HCT116 (cell line): ENCODE measurements at regions not wholly inside any gene's neighbourhood (a gene's known extent, or its start where the extent isn't known, plus 50 kb on each side); places are given as distances from the start of the nearest gene placed in this dataset.

Source experiments
- ATAC-seq: fragments of 200-7000 bp; cut with Tn5 transposase; 2 replicates; pipeline ENCODE4 v1.9.1; 2020; ENCODE audit warnings: mild to moderate bottlenecking, moderate library complexity
- BruUV-seq: library from RNA; stranded (reverse); fragments of 400-500 nt; replicated peaks from 2 replicates; lab custom pipeline; 2021; lab: Mats Ljungman, UMichigan
- CTCF ChIA-PET: fragments of 300-600 bp; sonication (Branson Sonifier 250); formaldehyde crosslinking; loops from one replicate; lab custom pipeline; 2021; ENCODE audit warnings: antibody characterized with exemption; lab: Charles Lee
- POLR2A ChIA-PET: fragments of 300-600, 350-600 bp; sonication (Branson Sonifier 250); formaldehyde crosslinking; loops from one replicate; lab custom pipeline; 2021; ENCODE audit warnings: antibody characterized with exemption; lab: Charles Lee
- RAD21 ChIA-PET, 2 experiments: fragments of 300-600 bp; sonication (Branson Sonifier 250); formaldehyde crosslinking; loops; one replicate each; lab custom pipeline; 2023; ENCODE audit warnings: low total read pairs in 2 of 2; ENCODE audit not compliant: uncharacterized antibody in 2 of 2, unreplicated experiment in 2 of 2, low non-redundant PET in 1 of 2; lab: Charles Lee
- DNase-seq: peaks from one replicate; pipeline ENCODE4 v3.0.0-alpha.2; 2010; ENCODE audit warnings: low read depth, low spot score
- H2AFZ ChIP-seq: fragments of 200-600 bp; shearing (Covaris generic), sonication (generic); 2 replicates; pipeline ENCODE4 v1.6.1; 2017; ENCODE audit warnings: low read depth, mixed run types, mixed read lengths, antibody characterized with exemption, low read length; ENCODE audit not compliant: poor library complexity, severe bottlenecking
- H3K27ac ChIP-seq: 2 replicates; pipeline ENCODE4 v1.5.1; 2012; ENCODE audit warnings: low read depth, low read length
- H3K27me3 ChIP-seq: fragments of 200-600 bp; sonication (generic); 2 replicates; pipeline ENCODE4 v1.6.1; 2016; ENCODE audit warnings: mixed run types, low read length, mixed read lengths; ENCODE audit not compliant: insufficient read depth
- H3K36me3 ChIP-seq, 2 experiments: fragments of 200-500 bp in 1 of 2; fragments of 200-600 bp in 1 of 2; sonication (Bioruptor generic) in 1 of 2; sonication (generic) in 1 of 2; 2 replicates each; pipeline versions ENCODE4 v1.5.1 to v1.6.1; 2014 to 2016; ENCODE audit warnings: low read length in 2 of 2, inconsistent platforms in 1 of 2, mixed read lengths in 1 of 2, mixed run types in 1 of 2; ENCODE audit not compliant: insufficient read depth in 2 of 2, control insufficient read depth in 1 of 2
- H3K4me1 ChIP-seq, 2 experiments: fragments of 200-600 bp in 1 of 2; sonication (generic) in 1 of 2; 2 replicates each; pipeline versions ENCODE4 v1.5.1 to v1.6.1; 2012 to 2017; ENCODE audit warnings: low read length in 2 of 2, inconsistent platforms in 1 of 2, mild to moderate bottlenecking in 1 of 2, mixed read lengths in 1 of 2, mixed run types in 1 of 2, moderate library complexity in 1 of 2; ENCODE audit not compliant: insufficient read depth in 2 of 2, control insufficient read depth in 1 of 2
- H3K4me2 ChIP-seq: fragments of 200-600 bp; sonication (generic); 2 replicates; pipeline ENCODE4 v1.6.1; 2017; ENCODE audit warnings: mixed run types, low read length, mixed read lengths
- H3K4me3 ChIP-seq, 2 experiments: fragments of 200-600 bp in 1 of 2; sonication (generic) in 1 of 2; replicated peaks in 1 of 2; 2 replicates each; pipeline ENCODE4 v1.5.1; 2011 to 2016; ENCODE audit warnings: low read length in 2 of 2, control low read depth in 1 of 2, low read depth in 1 of 2, mild to moderate bottlenecking in 1 of 2, mixed read lengths in 1 of 2, mixed run types in 1 of 2
- H3K79me2 ChIP-seq: fragments of 200-600 bp; sonication (generic); 2 replicates; pipeline ENCODE4 v1.6.1; 2017; ENCODE audit warnings: mild to moderate bottlenecking, mixed run types, low read length, moderate library complexity, mixed read lengths; ENCODE audit not compliant: insufficient read depth
- H3K9ac ChIP-seq: fragments of 200-600 bp; sonication (generic); 2 replicates; pipeline ENCODE4 v1.6.1; 2016; ENCODE audit warnings: low read length, mixed read lengths
- H3K9me2 ChIP-seq: fragments of 200-600 bp; sonication (generic), shearing (Covaris generic); 2 replicates; pipeline ENCODE4 v1.6.1; 2017; ENCODE audit warnings: mixed run types, mild to moderate bottlenecking, moderate library complexity; ENCODE audit not compliant: insufficient read depth
- H3K9me3 ChIP-seq, 2 experiments: fragments of 200-500 bp in 1 of 2; fragments of 200-600 bp in 1 of 2; sonication (Bioruptor generic) in 1 of 2; sonication (generic) in 1 of 2; 2 replicates each; pipeline ENCODE4 v1.6.1; 2014 to 2017; ENCODE audit warnings: low read length in 2 of 2, mixed read lengths in 2 of 2, inconsistent platforms in 1 of 2, low read depth in 1 of 2, mild to moderate bottlenecking in 1 of 2, mixed run types in 1 of 2, moderate library complexity in 1 of 2; ENCODE audit not compliant: control insufficient read depth in 1 of 2, insufficient read depth in 1 of 2
- H4K20me1 ChIP-seq: fragments of 200-600 bp; sonication (generic), shearing (Covaris generic); 2 replicates; pipeline ENCODE4 v1.6.1; 2017; ENCODE audit warnings: mixed run types, mild to moderate bottlenecking, moderate library complexity; ENCODE audit not compliant: insufficient read depth
- CBX3 ChIP-seq: IDR thresholded peaks from 2 replicates; pipeline ENCODE4 v1.6.1; 2012; ENCODE audit warnings: low read depth
- CEBPB ChIP-seq: IDR thresholded peaks from 2 replicates; pipeline ENCODE4 v1.6.1; 2012; ENCODE audit warnings: low read depth
- ELF1 ChIP-seq: IDR thresholded peaks from 2 replicates; pipeline ENCODE4 v1.6.1; 2012; ENCODE audit warnings: low read depth, borderline replicate concordance
- EZH2 ChIP-seq: fragments of 200-600 bp; sonication (generic); IDR thresholded peaks from 2 replicates; pipeline ENCODE4 v1.6.1; 2017; ENCODE audit warnings: antibody characterized with exemption, mixed run types
- JUND ChIP-seq: IDR thresholded peaks from 2 replicates; pipeline ENCODE4 v1.6.1; 2012
- POLR2A ChIP-seq: IDR thresholded peaks from 2 replicates; pipeline ENCODE4 v1.7.0; 2011; ENCODE audit warnings: borderline replicate concordance; ENCODE audit not compliant: insufficient read depth, insufficient read length; ENCODE audit errors: extremely low read depth
- RAD21 ChIP-seq: IDR thresholded peaks from 2 replicates; pipeline ENCODE4 v1.6.1; 2012; ENCODE audit warnings: low read depth, mild to moderate bottlenecking
- SIN3A ChIP-seq: IDR thresholded peaks from 2 replicates; pipeline ENCODE4 v1.6.1; 2012; ENCODE audit warnings: low read depth
- SP1 ChIP-seq: IDR thresholded peaks from 2 replicates; pipeline ENCODE4 v1.6.1; 2012; ENCODE audit warnings: low read depth
- TCF7L2 ChIP-seq: IDR thresholded peaks from 2 replicates; pipeline ENCODE4 v1.7.0; 2011; ENCODE audit warnings: borderline replicate concordance, inconsistent platforms; ENCODE audit not compliant: insufficient read depth, insufficient read length; ENCODE audit errors: extremely low read depth
- intact Hi-C: fragments of 100-400 bp; cut with micrococcal nuclease; formaldehyde crosslinking; loops from 2 replicates; pipeline ENCODE4 v1.10.0; 2022
- TF ChIP-seq, protein P1 (sequence below): IDR thresholded peaks from 2 replicates; pipeline ENCODE4 v1.6.1; 2012
- TF ChIP-seq, protein P2 (sequence below), 3 experiments: fragments of 200-600 bp in 1 of 3; sonication (generic) in 1 of 3; IDR thresholded peaks in 2 of 3; conservative IDR thresholded peaks in 1 of 3; 2 replicates each; pipeline ENCODE4 v1.5.1; 2012 to 2017; ENCODE audit warnings: low read depth in 2 of 3, low read length in 2 of 3, antibody characterized with exemption in 1 of 3, borderline replicate concordance in 1 of 3, control low read depth in 1 of 3, mild to moderate bottlenecking in 1 of 3, mixed read lengths in 1 of 3, mixed run types in 1 of 3, moderate library complexity in 1 of 3; ENCODE audit not compliant: insufficient read depth in 1 of 3
- TF ChIP-seq, protein P3 (sequence below): IDR thresholded peaks from 2 replicates; pipeline ENCODE4 v1.6.1; 2012

DNA sequence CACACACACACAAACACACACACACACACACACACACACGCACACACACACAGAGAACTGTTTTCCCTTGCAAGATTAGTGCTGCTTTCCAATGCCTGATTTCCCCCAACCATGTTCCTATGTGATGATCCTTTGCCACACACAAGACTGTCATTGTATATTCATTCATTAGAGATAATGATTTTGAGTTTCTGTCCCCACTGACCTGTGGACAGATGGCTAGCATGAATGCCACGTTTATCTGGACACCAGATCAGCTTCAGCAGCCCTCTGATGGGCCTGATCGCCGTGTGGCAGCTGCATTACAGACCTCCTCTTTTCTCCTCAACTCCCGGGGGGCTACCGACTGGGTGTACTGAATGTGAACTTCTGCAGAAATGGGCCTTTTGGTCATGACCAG, 353.0 kb downstream of the MYCN start:
- DNase-seq (no peak), ATAC-seq (no peak)
- ChIA-PET RAD21 (no interaction called here), CTCF (no interaction called here), POLR2A (no interaction called here)
- Histone ChIP-seq H3K4me1 (no peaks in the 10 kb centered on the region), H4K20me1 (no peaks in the 10 kb centered on the region), H3K27me3 (0 out of 2 replicates have a peak, but pooled peaks cover 5% of the 10 kb centered on the region), H3K27ac (no peak overlapping the region), H3K4me3 (no peak overlapping the region), H3K4me2 (no peak overlapping the region), H3K9me3 (no peaks in the 10 kb centered on the region), H2AFZ (no peak overlapping the region), H3K36me3 (no peaks in the 10 kb centered on the region), H3K9me2 (no peaks in the 10 kb centered on the region), H3K79me2 (no peaks in the 10 kb centered on the region), H3K9ac (no peak overlapping the region)
- TF ChIP-seq, protein P1, sequence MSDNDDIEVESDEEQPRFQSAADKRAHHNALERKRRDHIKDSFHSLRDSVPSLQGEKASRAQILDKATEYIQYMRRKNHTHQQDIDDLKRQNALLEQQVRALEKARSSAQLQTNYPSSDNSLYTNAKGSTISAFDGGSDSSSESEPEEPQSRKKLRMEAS, result no peak
- TF ChIP-seq RAD21 (no peak), SP1 (no peak), SIN3A (no peak), ELF1 (no peak), JUND (no peak), EZH2 (no peak)
- BruUV-seq, result no TSS peak
- intact Hi-C loops, result no loop called here

DNA sequence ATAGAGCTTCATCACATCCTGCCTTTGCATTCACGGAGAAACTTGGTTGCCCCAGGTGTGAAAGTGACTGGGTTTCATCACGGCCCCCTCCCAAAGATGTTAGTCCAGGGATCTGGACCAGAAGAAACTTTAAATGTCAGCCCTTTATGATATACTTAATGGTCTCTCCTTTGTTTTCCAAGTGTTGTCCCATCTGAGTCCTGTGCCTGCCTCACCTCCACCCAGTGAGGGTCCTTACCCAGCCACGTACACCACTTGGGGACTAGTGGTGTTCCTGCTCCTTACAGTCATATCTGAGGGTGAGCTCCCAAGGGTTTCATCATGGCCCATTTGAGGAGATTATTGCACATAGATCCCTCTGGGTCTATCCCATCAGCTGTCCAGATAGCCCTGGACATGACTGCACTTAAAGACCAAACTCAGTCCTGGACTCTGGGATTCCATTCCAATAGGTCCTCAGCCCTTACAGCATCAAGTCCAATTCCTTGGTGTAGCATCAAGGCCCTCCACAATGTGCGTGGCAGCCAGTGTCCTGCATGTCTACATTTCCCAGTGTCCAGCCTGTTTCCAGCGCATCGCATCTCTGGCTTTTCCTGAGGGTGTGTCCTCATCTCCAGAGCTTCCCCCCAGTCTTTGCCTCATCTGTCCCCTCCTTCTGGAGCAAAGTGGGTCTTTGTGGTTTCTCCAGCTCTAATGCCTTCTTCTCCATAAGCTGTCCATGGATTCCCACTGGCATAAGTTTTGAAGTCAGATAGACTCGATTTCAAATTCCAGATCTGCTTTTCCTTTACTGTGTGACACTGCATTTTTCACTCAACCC, 351.6 kb downstream of the MYCN start:
- no peaks in the 10 kb centered on the region for H3K9me3 ChIP-seq
- no peak for TF ChIP-seq TCF7L2
- no peak for TF ChIP-seq CEBPB
- TF ChIP-seq, protein P2, sequence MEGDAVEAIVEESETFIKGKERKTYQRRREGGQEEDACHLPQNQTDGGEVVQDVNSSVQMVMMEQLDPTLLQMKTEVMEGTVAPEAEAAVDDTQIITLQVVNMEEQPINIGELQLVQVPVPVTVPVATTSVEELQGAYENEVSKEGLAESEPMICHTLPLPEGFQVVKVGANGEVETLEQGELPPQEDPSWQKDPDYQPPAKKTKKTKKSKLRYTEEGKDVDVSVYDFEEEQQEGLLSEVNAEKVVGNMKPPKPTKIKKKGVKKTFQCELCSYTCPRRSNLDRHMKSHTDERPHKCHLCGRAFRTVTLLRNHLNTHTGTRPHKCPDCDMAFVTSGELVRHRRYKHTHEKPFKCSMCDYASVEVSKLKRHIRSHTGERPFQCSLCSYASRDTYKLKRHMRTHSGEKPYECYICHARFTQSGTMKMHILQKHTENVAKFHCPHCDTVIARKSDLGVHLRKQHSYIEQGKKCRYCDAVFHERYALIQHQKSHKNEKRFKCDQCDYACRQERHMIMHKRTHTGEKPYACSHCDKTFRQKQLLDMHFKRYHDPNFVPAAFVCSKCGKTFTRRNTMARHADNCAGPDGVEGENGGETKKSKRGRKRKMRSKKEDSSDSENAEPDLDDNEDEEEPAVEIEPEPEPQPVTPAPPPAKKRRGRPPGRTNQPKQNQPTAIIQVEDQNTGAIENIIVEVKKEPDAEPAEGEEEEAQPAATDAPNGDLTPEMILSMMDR (IDR thresholded peaks at IDR 0.05 in 2 of 3, conservative IDR thresholded peaks at IDR 0.05 in 1 of 3; ENCODE audit: borderline replicate concordance in 1 of 3, insufficient read depth in 1 of 3, low read depth in 2 of 3, low read length in 2 of 3), result no peak
- no peak for TF ChIP-seq CBX3
- no peak for TF ChIP-seq POLR2A
- TF ChIP-seq, protein P1, result no peak
- no peak for TF ChIP-seq SIN3A
- TF ChIP-seq, protein P3, sequence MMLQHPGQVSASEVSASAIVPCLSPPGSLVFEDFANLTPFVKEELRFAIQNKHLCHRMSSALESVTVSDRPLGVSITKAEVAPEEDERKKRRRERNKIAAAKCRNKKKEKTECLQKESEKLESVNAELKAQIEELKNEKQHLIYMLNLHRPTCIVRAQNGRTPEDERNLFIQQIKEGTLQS, result no peak
- TF ChIP-seq SP1, result no peak
- no peak for TF ChIP-seq RAD21
- TF ChIP-seq, all 23 proteins: peak for 0
- ATAC-seq (no peak), DNase-seq (no peak)
- no peak overlapping the region for H3K4me2 ChIP-seq
- peaks cover 10% of the 10 kb centered on the region; the same call in 1 of the 2 replicates for H3K27me3 ChIP-seq
- H3K27ac ChIP-seq, result no peak overlapping the region
- no peak overlapping the region for H2AFZ ChIP-seq
- H3K9me2 ChIP-seq, result no peaks in the 10 kb centered on the region
- no peaks in the 10 kb centered on the region for H3K4me1 ChIP-seq
- intact Hi-C loops, result no loop called here
- BruUV-seq, result no TSS peak
- H3K79me2 ChIP-seq, result no peaks in the 10 kb centered on the region
- no peaks in the 10 kb centered on the region for H3K36me3 ChIP-seq
- no peak overlapping the region for H3K4me3 ChIP-seq
- H4K20me1 ChIP-seq, result no peaks in the 10 kb centered on the region
- H3K9ac ChIP-seq, result no peak overlapping the region
- ChIA-PET POLR2A (no interaction called here), CTCF (no interaction called here), RAD21 (no interaction called here)
